OCI-LY3 (cell line): ENCODE measurements at regions not wholly inside any gene's neighbourhood (a gene's known extent, or its start where the extent isn't known, plus 50 kb on each side); places are given as distances from the start of the nearest gene placed in this dataset.

Source experiments
- CTCF ChIP-seq: fragments of 200-600, 300-600 bp; sonication (generic); IDR thresholded peaks from 2 replicates; pipeline ENCODE4 v1.5.1; 2014; ENCODE audit warnings: antibody characterized with exemption, low read length, low read depth
- EZH2phosphoT487 ChIP-seq: fragments of 200-600 bp; shearing (Covaris generic); IDR thresholded peaks from 2 replicates; pipeline ENCODE4 v1.6.1; 2018; ENCODE audit warnings: antibody characterized with exemption, mixed run types, low read depth

- no peak for TF ChIP-seq CTCF
- TF ChIP-seq EZH2phosphoT487: no peak
These were observed 61.9 kb downstream of the EXOSC2 start for GRCh38 chr9:130755377-130756007.
